ENCODE measurements at regions not wholly inside any gene's neighbourhood (a gene's known extent, or its start where the extent isn't known, plus 50 kb on each side); places are given as distances from the start of the nearest gene placed in this dataset.

GRCh38 chr20:58084566-58084965 is 143.9 kb downstream of the ANKRD60 start:
- Mint-ChIP-seq H3K27me3 (ENCODE audit: low read depth) (no peaks in the 10 kb centered on the region), H3K4me3 (ENCODE audit: unreplicated experiment) (no peak overlapping the region), H3K36me3 (ENCODE audit: low read depth) (no peaks in the 10 kb centered on the region), H3K4me1 (ENCODE audit: low read depth) (peaks cover 12% of the 10 kb centered on the region), H3K9me3 (ENCODE audit: low read depth) (no peaks in the 10 kb centered on the region), H3K27ac (ENCODE audit: unreplicated experiment) (no peak overlapping the region)
- no peak for DNase-seq (ENCODE audit: low spot score)
- no peak for TF ChIP-seq CTCF (IDR thresholded peaks at IDR 0.05)

GRCh38 chr20:58081846-58082245 is 146.6 kb downstream of the ANKRD60 start:
- TF ChIP-seq CTCF (IDR thresholded peaks at IDR 0.05): no peak
- Mint-ChIP-seq H3K4me3 (ENCODE audit: unreplicated experiment) (no peak overlapping the region), H3K9me3 (ENCODE audit: low read depth) (peaks cover 4% of the 10 kb centered on the region), H3K27me3 (ENCODE audit: low read depth) (no peaks in the 10 kb centered on the region), H3K36me3 (ENCODE audit: low read depth) (no peaks in the 10 kb centered on the region), H3K27ac (ENCODE audit: unreplicated experiment) (peak overlapping the region; percentile 87), H3K4me1 (ENCODE audit: low read depth) (peaks cover 14% of the 10 kb centered on the region)
- no peak for DNase-seq (ENCODE audit: low spot score)

DNA sequence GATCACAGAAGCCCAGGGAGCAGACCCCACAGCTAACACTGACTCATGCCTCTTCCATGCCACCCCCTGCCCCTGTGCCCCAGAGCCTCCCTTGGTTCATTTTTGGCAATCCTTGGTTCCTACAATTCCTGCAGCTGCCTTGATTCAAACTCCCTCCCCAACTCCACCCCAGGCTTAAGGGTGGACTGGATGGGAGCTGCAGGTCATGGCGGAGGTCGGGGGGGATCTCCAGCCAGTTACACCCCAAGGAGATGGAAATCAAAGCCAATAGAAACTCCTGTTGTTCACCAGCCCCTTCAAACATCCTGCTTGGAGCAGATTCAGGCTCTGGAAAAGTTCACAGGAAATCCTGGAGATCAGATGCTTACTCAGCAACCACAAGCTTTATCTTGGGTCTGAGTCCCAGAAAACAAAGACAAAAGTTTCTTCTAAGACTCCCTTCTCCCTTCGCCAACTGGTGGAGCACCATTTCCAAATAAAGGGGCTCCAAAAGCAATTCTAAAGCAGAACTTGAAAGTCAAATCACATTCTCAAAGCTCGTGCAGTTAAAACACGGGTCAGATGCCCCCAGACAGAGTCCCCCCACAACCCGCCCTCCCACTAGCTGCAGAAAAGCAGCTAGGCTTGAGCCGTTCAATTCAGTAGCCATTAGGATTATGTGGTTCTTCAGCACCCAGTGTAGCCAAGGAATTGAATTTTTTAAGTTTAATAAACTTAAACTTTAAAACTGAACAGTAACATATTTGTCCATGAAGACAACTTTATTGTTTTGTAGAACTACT is 149.5 kb downstream of the ANKRD60 start:
- Mint-ChIP-seq H3K9me3 (ENCODE audit: low read depth) (peaks cover 4% of the 10 kb centered on the region), H3K27me3 (ENCODE audit: low read depth) (no peaks in the 10 kb centered on the region), H3K4me1 (ENCODE audit: low read depth) (peaks cover 25% of the 10 kb centered on the region), H3K27ac (ENCODE audit: unreplicated experiment) (peak overlapping the region; percentile 68), H3K4me3 (ENCODE audit: unreplicated experiment) (no peak overlapping the region), H3K36me3 (ENCODE audit: low read depth) (no peaks in the 10 kb centered on the region)
- TF ChIP-seq CTCF (IDR thresholded peaks at IDR 0.05): no peak
- DNase-seq (ENCODE audit: low spot score): no peak

DNA sequence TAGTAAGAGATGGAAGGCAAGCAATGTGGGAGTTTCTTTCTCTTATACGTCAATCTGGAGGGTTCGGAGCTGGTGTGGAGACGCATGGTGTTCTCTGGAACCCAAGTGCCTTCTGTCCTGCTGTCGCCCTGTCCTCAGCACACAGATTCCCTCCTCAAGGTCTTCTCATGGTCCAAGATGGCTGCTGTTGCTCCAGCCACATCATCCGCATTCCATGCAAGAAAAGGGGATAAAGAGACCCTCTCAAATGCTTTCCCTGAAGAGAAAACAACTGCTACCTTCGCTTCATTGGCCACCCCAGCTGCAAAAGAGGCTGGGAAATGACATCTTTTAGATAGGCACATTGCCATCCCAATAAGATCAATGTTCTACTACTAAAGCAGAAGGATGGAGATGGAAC is 151.2 kb downstream of the ANKRD60 start:
- H3K4me3 Mint-ChIP-seq (ENCODE audit: unreplicated experiment): no peak overlapping the region
- TF ChIP-seq CTCF (IDR thresholded peaks at IDR 0.05): no peak
- no peak for DNase-seq (ENCODE audit: low spot score)
- H3K36me3 Mint-ChIP-seq (ENCODE audit: low read depth): no peaks in the 10 kb centered on the region
- H3K27ac Mint-ChIP-seq (ENCODE audit: unreplicated experiment): no peak overlapping the region
- peaks cover 4% of the 10 kb centered on the region for H3K9me3 Mint-ChIP-seq (ENCODE audit: low read depth)
- no peaks in the 10 kb centered on the region for H3K27me3 Mint-ChIP-seq (ENCODE audit: low read depth)
- peaks cover 26% of the 10 kb centered on the region for H3K4me1 Mint-ChIP-seq (ENCODE audit: low read depth)

DNA sequence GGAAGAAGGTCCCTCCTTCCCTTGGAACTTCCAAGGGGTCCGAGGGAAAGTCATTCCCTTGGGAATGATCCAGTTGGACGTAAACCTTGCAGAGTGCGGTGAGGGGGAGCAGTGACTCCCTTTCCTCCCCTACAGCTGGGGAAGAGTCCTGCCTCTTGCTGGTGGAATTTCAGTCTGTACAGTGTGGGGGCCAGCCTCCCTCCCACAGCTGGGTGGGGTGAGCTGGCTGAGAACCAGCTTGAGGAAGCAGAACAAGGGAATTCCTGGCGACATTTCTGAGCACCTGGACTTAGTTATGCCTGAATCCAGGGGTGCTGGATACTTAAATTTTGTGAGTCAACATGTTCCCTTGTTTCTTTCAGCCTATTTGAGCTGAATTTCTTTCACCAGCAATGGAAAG is 152.0 kb downstream of the ANKRD60 start:
- no peaks in the 10 kb centered on the region for H3K27me3 Mint-ChIP-seq (ENCODE audit: low read depth)
- no peak for TF ChIP-seq CTCF (IDR thresholded peaks at IDR 0.05)
- no peak for DNase-seq (ENCODE audit: low spot score)
- peaks cover 18% of the 10 kb centered on the region for H3K4me1 Mint-ChIP-seq (ENCODE audit: low read depth)
- no peak overlapping the region for H3K4me3 Mint-ChIP-seq (ENCODE audit: unreplicated experiment)
- H3K27ac Mint-ChIP-seq (ENCODE audit: unreplicated experiment): no peak overlapping the region
- H3K36me3 Mint-ChIP-seq (ENCODE audit: low read depth): no peaks in the 10 kb centered on the region
- peaks cover 4% of the 10 kb centered on the region for H3K9me3 Mint-ChIP-seq (ENCODE audit: low read depth)

All from chondrocyte (in vitro differentiated cells).